Neuronal stem cell (in vitro differentiated cells): ENCODE measurements at regions not wholly inside any gene's neighbourhood (a gene's known extent, or its start where the extent isn't known, plus 50 kb on each side); places are given as distances from the start of the nearest gene placed in this dataset.
A peak's percentile ranks its signal among the peaks of the same experiment; 100 is the strongest.

ENCODE experiments used
- DNase-seq: peaks from one replicate; pipeline ENCODE4 v3.0.0-alpha.2; 2013; ENCODE audit warnings: low spot score
- H2AFZ ChIP-seq: one replicate; pipeline ENCODE4 v1.6.1; 2013; ENCODE audit warnings: mild to moderate bottlenecking, low read length, inconsistent platforms
- H2AK5ac ChIP-seq: 2 replicates; pipeline ENCODE4 v1.6.1; 2013; ENCODE audit warnings: low read depth, mild to moderate bottlenecking, inconsistent platforms, low read length, moderate library complexity, mixed read lengths
- H2BK120ac ChIP-seq: 2 replicates; pipeline ENCODE4 v1.6.1; 2013; ENCODE audit warnings: low read depth, mild to moderate bottlenecking, inconsistent platforms, low read length, moderate library complexity, mixed read lengths
- H2BK12ac ChIP-seq: one replicate; pipeline ENCODE4 v1.6.1; 2013; ENCODE audit warnings: low read length, inconsistent platforms
- H2BK15ac ChIP-seq: 2 replicates; pipeline ENCODE4 v1.6.1; 2013; ENCODE audit warnings: mild to moderate bottlenecking, low read length, inconsistent platforms, mixed read lengths
- H2BK5ac ChIP-seq: one replicate; pipeline ENCODE4 v1.6.1; 2013; ENCODE audit warnings: inconsistent platforms, mild to moderate bottlenecking, low read length, moderate library complexity
- H3K14ac ChIP-seq: one replicate; pipeline ENCODE4 v1.6.1; 2013; ENCODE audit warnings: low read length, inconsistent platforms
- H3K18ac ChIP-seq: 2 replicates; pipeline ENCODE4 v1.6.1; 2013; ENCODE audit warnings: low read length, inconsistent platforms
- H3K23ac ChIP-seq: 2 replicates; pipeline ENCODE4 v1.6.1; 2013; ENCODE audit warnings: low read depth, mild to moderate bottlenecking, mixed read lengths, low read length, inconsistent platforms; ENCODE audit not compliant: poor library complexity
- H3K27ac ChIP-seq: replicated peaks from 3 replicates; pipeline ENCODE4 v1.5.1; 2013; ENCODE audit warnings: low read length, inconsistent platforms
- H3K27me3 ChIP-seq, 3 experiments: 2 replicates each; pipeline ENCODE4 v1.6.1; 2013; ENCODE audit warnings: low read length in 3 of 3, mild to moderate bottlenecking in 2 of 3, inconsistent platforms in 1 of 3, low read depth in 1 of 3, mixed read lengths in 1 of 3, moderate library complexity in 1 of 3; ENCODE audit not compliant: control insufficient read depth in 3 of 3, insufficient read depth in 3 of 3
- H3K36me3 ChIP-seq, 2 donors: replicated peaks in 1 of 2; 2 replicates each; pipeline ENCODE4 v1.6.1; 2013; ENCODE audit warnings: low read length in 2 of 2; ENCODE audit not compliant: control insufficient read depth in 2 of 2, insufficient read depth in 2 of 2
- H3K4ac ChIP-seq: 2 replicates; pipeline ENCODE4 v1.6.1; 2013; ENCODE audit warnings: inconsistent platforms, mild to moderate bottlenecking, low read length, moderate library complexity
- H3K4me1 ChIP-seq, 2 donors: 1 replicate in 1 of 2; 2 replicates in 1 of 2; pipeline ENCODE4 v1.6.1; 2013; ENCODE audit warnings: low read length in 2 of 2, low read depth in 1 of 2; ENCODE audit not compliant: control insufficient read depth in 2 of 2, insufficient read depth in 1 of 2
- H3K4me2 ChIP-seq: one replicate; pipeline ENCODE4 v1.6.1; 2013; ENCODE audit warnings: mild to moderate bottlenecking, low read length, inconsistent platforms; ENCODE audit not compliant: insufficient read depth, poor library complexity, severe bottlenecking
- H3K4me3 ChIP-seq, 2 donors: 2 replicates each; pipeline ENCODE4 v1.5.1; 2013; ENCODE audit warnings: low read length in 2 of 2, mild to moderate bottlenecking in 2 of 2, inconsistent platforms in 1 of 2, moderate library complexity in 1 of 2
- H3K79me1 ChIP-seq: one replicate; pipeline ENCODE4 v1.6.1; 2013; ENCODE audit warnings: low read depth, mild to moderate bottlenecking, inconsistent platforms, low read length, moderate library complexity
- H3K9ac ChIP-seq: one replicate; pipeline ENCODE4 v1.6.1; 2013; ENCODE audit warnings: mild to moderate bottlenecking, low read depth, low read length, inconsistent platforms; ENCODE audit not compliant: poor library complexity
- H3K9me3 ChIP-seq, 2 donors: replicated peaks in 1 of 2; 2 replicates each; pipeline versions ENCODE3 to v1.6.1; 2013; ENCODE audit warnings: low read length in 2 of 2, mild to moderate bottlenecking in 2 of 2, inconsistent platforms in 1 of 2, low read depth in 1 of 2, mixed read lengths in 1 of 2, moderate library complexity in 1 of 2; ENCODE audit not compliant: control insufficient read depth in 2 of 2, insufficient read depth in 1 of 2
- H4K8ac ChIP-seq: one replicate; pipeline ENCODE4 v1.6.1; 2013; ENCODE audit warnings: low read depth, mild to moderate bottlenecking, inconsistent platforms, low read length, moderate library complexity
- H4K91ac ChIP-seq: one replicate; pipeline ENCODE4 v1.6.1; 2013; ENCODE audit warnings: low read length, low read depth, mild to moderate bottlenecking, inconsistent platforms; ENCODE audit not compliant: poor library complexity
- WGBS, 2 donors: extraction: QIAGEN DNeasy Blood & Tissue Kit; methylation state at CpG; one replicate each; pipeline ENCODE4 v1.1.7; 2013; ENCODE audit warnings: missing lambda C conversion rate in 2 of 2, mixed read lengths in 1 of 2; ENCODE audit not compliant: insufficient read length in 2 of 2, insufficient replicate concordance in 1 of 2; ENCODE audit errors: extremely low coverage in 2 of 2; 5-methylcytosine and 5-hydroxymethylcytosine counted together

DNA sequence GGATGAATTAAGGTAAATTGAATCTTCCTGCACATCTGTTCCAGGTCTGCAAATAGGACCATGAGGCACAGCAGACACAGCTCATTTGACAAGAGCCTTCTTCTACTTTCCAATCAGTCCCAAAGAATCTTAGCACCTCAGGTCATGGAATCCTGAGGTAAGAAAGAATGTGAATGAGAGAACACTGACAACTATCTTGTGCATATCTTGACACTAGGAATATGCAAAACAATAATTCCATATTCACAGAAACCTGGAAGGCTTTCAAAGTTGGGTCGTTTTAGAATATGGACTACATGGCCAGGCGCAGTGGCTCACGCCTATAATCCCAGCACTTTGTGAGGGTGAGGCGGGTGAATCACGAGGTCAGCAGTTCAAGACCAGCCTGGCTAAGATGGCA lies 1009.4 kb upstream of the GOT2 start:
- H3K4me2 ChIP-seq: no peak overlapping the region
- H3K4me3 ChIP-seq: no peak overlapping the region
- H3K4ac ChIP-seq: no peak overlapping the region
- no peak for DNase-seq
- no peak overlapping the region for H3K14ac ChIP-seq
- no peak overlapping the region for H3K9ac ChIP-seq
- H3K27ac ChIP-seq: no peak overlapping the region
- H2AK5ac ChIP-seq: no peak overlapping the region
- H2BK12ac ChIP-seq: no peak overlapping the region
- H2BK120ac ChIP-seq: no peak overlapping the region
- no CpG with 5 or more reads among the region's 5 CpGs for WGBS, 2 donors
- H2BK15ac ChIP-seq: no peak overlapping the region
- no peaks in the 10 kb centered on the region for H3K9me3 ChIP-seq
- no peak overlapping the region for H4K91ac ChIP-seq
- no peaks in the 10 kb centered on the region for H3K79me1 ChIP-seq
- H4K8ac ChIP-seq: no peak overlapping the region
- no peaks in the 10 kb centered on the region for H3K36me3 ChIP-seq
- H3K4me1 ChIP-seq: peaks cover 0 to 1% of the 10 kb centered on the region in 2 donors
- H2AFZ ChIP-seq: no peak overlapping the region
- H2BK5ac ChIP-seq: no peak overlapping the region
- H3K27me3 ChIP-seq: no peaks in the 10 kb centered on the region
- H3K18ac ChIP-seq: no peak overlapping the region
- H3K23ac ChIP-seq: no peak overlapping the region

DNA sequence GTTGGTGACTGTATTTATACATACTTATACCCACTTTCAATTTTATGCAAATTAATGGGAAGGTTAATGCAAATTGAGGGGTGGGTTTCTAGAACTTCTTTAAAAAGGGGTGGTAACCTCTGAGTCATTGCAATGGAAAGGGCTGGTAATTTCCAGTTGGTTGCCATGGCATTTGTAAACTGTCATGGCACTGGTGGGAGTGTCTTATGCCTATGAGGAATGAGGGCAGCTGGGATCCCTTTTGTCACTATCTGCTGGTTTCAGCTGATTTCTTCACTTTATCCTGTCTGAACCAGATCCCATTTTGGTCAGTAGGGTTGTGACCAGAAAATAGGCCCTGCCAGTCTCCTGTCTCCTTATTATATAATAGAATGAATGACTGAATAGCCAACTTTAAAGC lies 1006.7 kb upstream of the GOT2 start:
- no peaks in the 10 kb centered on the region for H3K79me1 ChIP-seq
- H3K23ac ChIP-seq: no peak overlapping the region
- no peak overlapping the region for H2AK5ac ChIP-seq
- no peak overlapping the region for H3K9ac ChIP-seq
- peak overlapping the region; percentile 30 for H2AFZ ChIP-seq
- no peaks in the 10 kb centered on the region for H3K4me1 ChIP-seq
- no peak overlapping the region for H3K4me3 ChIP-seq
- H3K27me3 ChIP-seq: no peaks in the 10 kb centered on the region
- no peak overlapping the region for H4K91ac ChIP-seq
- H3K14ac ChIP-seq: no peak overlapping the region
- H3K4me2 ChIP-seq: no peak overlapping the region
- no peak overlapping the region for H2BK15ac ChIP-seq
- H3K36me3 ChIP-seq: no peaks in the 10 kb centered on the region
- H2BK120ac ChIP-seq: no peak overlapping the region
- no peak overlapping the region for H4K8ac ChIP-seq
- H3K27ac ChIP-seq: no peak overlapping the region
- H3K9me3 ChIP-seq: no peaks in the 10 kb centered on the region
- H3K4ac ChIP-seq: no peak overlapping the region
- no peak for DNase-seq
- no peak overlapping the region for H2BK12ac ChIP-seq
- H2BK5ac ChIP-seq: no peak overlapping the region
- no peak overlapping the region for H3K18ac ChIP-seq

DNA sequence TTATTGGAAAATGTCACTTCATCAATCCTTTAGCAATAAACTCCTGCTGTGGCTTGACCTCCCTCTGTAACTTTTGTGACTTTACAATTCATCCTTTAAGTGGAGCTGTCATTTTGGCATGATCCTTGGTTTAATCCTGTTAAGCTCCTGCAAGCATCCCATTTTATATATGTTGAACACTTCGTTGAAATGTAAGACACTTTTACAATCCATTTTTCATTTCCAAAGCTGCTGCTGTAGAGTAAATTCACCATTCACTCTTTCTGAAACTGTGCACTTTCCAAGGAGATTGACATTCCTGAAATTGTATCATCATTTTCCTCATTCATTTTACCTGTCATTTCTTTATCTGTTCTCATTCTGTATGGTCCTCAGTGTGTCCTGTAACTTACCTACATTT lies 1003.2 kb upstream of the GOT2 start:
- Histone ChIP-seq H3K79me1 (no peaks in the 10 kb centered on the region), H2BK15ac (no peak overlapping the region), H2BK5ac (no peak overlapping the region), H3K4me2 (no peak overlapping the region), H3K36me3 (no peaks in the 10 kb centered on the region), H2AK5ac (no peak overlapping the region), H3K27me3 (no peaks in the 10 kb centered on the region), H3K18ac (no peak overlapping the region), H3K14ac (no peak overlapping the region), H4K8ac (no peak overlapping the region), H2AFZ (no peak overlapping the region), H4K91ac (no peak overlapping the region), H3K27ac (no peak overlapping the region), H3K23ac (no peak overlapping the region), H2BK12ac (no peak overlapping the region), H3K4me1 (no peaks in the 10 kb centered on the region), H2BK120ac (no peak overlapping the region), H3K9me3 (no peaks in the 10 kb centered on the region), H3K9ac (no peak overlapping the region), H3K4me3 (no peak overlapping the region), H3K4ac (no peak overlapping the region)
- DNase-seq: no peak
- no CpG with 5 or more reads among the region's 1 CpG for WGBS, 2 donors

DNA sequence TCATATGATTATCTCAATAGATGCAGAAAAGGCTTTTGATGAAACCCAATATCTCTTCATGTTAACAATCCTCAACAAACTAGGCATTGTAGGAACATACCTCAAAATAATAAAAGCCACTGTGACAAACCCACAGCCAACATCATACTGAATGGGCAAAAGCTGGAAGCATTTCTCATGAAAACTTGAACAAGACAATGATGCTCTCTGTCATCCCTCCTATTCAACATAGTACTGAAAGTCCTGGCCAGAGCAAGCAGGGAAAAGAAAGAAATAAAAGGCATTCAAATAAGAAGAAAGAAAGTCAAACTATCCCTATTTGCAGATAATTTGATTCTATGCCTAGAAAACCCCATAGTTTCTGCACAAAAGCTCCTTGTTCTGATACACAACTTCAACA lies 999.2 kb upstream of the GOT2 start:
- H3K14ac ChIP-seq: no peak overlapping the region
- H2BK5ac ChIP-seq: no peak overlapping the region
- no peak overlapping the region for H4K91ac ChIP-seq
- H3K4me3 ChIP-seq: no peak overlapping the region
- H3K79me1 ChIP-seq: no peaks in the 10 kb centered on the region
- no peaks in the 10 kb centered on the region for H3K4me1 ChIP-seq
- H4K8ac ChIP-seq: no peak overlapping the region
- no peaks in the 10 kb centered on the region for H3K27me3 ChIP-seq
- no peak overlapping the region for H2BK120ac ChIP-seq
- no peak for DNase-seq
- no peak overlapping the region for H3K27ac ChIP-seq
- H3K4ac ChIP-seq: no peak overlapping the region
- no peak overlapping the region for H2BK15ac ChIP-seq
- no peak overlapping the region for H2AFZ ChIP-seq
- H3K36me3 ChIP-seq: no peaks in the 10 kb centered on the region
- H3K9me3 ChIP-seq: no peaks in the 10 kb centered on the region
- no peak overlapping the region for H3K9ac ChIP-seq
- H2BK12ac ChIP-seq: no peak overlapping the region
- no peak overlapping the region for H2AK5ac ChIP-seq
- no peak overlapping the region for H3K4me2 ChIP-seq
- no peak overlapping the region for H3K23ac ChIP-seq
- no peak overlapping the region for H3K18ac ChIP-seq
